ENCODE measurements at regions not wholly inside any gene's neighbourhood (a gene's known extent, or its start where the extent isn't known, plus 50 kb on each side); places are given as distances from the start of the nearest gene placed in this dataset.

DNA sequence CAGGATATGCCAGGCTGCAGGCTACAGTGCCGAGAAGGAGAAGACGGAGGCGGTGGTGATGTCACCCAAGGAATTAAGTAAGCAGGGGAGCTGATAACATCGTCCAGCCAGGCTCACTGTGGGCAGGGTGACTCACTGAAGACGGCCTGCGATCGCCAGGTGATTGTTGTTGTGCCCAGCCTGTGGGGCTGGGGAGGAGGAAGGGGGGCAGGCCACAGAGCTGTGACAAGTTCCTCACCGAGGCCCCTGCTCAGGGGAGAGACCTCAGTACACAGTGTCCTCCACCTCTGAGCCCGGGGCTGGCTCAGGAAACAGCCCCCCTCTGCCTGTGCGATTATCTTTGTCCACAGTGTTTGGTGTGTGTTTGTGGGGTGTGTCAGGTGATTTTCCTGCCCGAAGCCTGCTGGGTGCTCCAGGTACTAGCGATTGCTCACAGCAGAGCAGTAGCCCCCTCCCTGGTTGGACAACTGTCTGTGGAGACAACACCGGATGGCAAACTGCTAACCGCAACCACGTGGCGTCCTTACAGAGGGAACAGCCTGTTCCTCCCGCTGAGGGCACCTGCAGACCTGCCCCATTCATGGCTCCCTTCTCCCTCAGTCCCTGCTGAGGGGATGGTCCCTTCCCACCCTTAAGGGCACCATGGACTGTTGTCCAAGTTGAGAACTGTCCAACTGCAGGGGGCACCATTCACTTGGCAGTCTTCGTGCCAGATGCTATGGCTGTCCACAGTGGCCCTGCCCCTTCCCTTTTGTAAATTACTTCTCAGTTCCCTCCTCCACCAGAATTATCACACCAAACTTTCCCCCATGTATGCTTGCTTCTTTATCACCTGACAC is 95.1 kb downstream of the ZFP36L2 start (continued):
- no peak for TF ChIP-seq MYC (IDR thresholded peaks at IDR 0.05; ENCODE audit: insufficient read depth, insufficient read length, insufficient replicate concordance, low read length, severe bottlenecking)
- TF ChIP-seq PAX8 (IDR thresholded peaks at IDR 0.05), result no peak
- TF ChIP-seq JUND (IDR thresholded peaks at IDR 0.05; ENCODE audit: low read depth, low read length), result no peak
- TF ChIP-seq BRCA1 (IDR thresholded peaks at IDR 0.05; ENCODE audit: low read depth, low read length), result no peak
- TF ChIP-seq, protein P1, sequence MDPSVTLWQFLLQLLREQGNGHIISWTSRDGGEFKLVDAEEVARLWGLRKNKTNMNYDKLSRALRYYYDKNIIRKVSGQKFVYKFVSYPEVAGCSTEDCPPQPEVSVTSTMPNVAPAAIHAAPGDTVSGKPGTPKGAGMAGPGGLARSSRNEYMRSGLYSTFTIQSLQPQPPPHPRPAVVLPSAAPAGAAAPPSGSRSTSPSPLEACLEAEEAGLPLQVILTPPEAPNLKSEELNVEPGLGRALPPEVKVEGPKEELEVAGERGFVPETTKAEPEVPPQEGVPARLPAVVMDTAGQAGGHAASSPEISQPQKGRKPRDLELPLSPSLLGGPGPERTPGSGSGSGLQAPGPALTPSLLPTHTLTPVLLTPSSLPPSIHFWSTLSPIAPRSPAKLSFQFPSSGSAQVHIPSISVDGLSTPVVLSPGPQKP (IDR thresholded peaks at IDR 0.05; ENCODE audit: low read depth, low read length), result no peak
- no peak for TF ChIP-seq NKRF (conservative IDR thresholded peaks at IDR 0.05)
- no peak for TF ChIP-seq TAF1 (IDR thresholded peaks at IDR 0.05; ENCODE audit: borderline replicate concordance, low read depth, low read length)
- TF ChIP-seq MLLT1 (IDR thresholded peaks at IDR 0.05), result peak; percentile 71
- TF ChIP-seq KLF5 (IDR thresholded peaks at IDR 0.05; ENCODE audit: partially characterized antibody), result no peak
- no peak for TF ChIP-seq FOS (IDR thresholded peaks at IDR 0.05; ENCODE audit: borderline replicate concordance, extremely low read depth, insufficient read length)
- TF ChIP-seq SRF (IDR thresholded peaks at IDR 0.05; ENCODE audit: low read depth in 2 of 2, low read length in 2 of 2), result no peak
- TF ChIP-seq SMC3 (IDR thresholded peaks at IDR 0.05; ENCODE audit: borderline replicate concordance, low read length), result peak; percentile 91
- TF ChIP-seq SPI1 (IDR thresholded peaks at IDR 0.05; ENCODE audit: borderline replicate concordance, insufficient read depth, low read depth, low read length), result peak; percentile 62; the same call in 1 of the 2 replicates
- TF ChIP-seq SIN3A (IDR thresholded peaks at IDR 0.05; ENCODE audit: low read depth, low read length), result no peak
- TF ChIP-seq, protein P2, sequence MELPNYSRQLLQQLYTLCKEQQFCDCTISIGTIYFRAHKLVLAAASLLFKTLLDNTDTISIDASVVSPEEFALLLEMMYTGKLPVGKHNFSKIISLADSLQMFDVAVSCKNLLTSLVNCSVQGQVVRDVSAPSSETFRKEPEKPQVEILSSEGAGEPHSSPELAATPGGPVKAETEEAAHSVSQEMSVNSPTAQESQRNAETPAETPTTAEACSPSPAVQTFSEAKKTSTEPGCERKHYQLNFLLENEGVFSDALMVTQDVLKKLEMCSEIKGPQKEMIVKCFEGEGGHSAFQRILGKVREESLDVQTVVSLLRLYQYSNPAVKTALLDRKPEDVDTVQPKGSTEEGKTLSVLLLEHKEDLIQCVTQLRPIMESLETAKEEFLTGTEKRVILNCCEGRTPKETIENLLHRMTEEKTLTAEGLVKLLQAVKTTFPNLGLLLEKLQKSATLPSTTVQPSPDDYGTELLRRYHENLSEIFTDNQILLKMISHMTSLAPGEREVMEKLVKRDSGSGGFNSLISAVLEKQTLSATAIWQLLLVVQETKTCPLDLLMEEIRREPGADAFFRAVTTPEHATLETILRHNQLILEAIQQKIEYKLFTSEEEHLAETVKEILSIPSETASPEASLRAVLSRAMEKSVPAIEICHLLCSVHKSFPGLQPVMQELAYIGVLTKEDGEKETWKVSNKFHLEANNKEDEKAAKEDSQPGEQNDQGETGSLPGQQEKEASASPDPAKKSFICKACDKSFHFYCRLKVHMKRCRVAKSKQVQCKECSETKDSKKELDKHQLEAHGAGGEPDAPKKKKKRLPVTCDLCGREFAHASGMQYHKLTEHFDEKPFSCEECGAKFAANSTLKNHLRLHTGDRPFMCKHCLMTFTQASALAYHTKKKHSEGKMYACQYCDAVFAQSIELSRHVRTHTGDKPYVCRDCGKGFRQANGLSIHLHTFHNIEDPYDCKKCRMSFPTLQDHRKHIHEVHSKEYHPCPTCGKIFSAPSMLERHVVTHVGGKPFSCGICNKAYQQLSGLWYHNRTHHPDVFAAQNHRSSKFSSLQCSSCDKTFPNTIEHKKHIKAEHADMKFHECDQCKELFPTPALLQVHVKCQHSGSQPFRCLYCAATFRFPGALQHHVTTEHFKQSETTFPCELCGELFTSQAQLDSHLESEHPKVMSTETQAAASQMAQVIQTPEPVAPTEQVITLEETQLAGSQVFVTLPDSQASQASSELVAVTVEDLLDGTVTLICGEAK (IDR thresholded peaks at IDR 0.05; ENCODE audit: borderline replicate concordance), result no peak
- TF ChIP-seq STAT1 (conservative IDR thresholded peaks at IDR 0.05), result 0 out of 2 replicates have a peak, but pooled peaks have one; percentile 22
- no peak for TF ChIP-seq NFIC (IDR thresholded peaks at IDR 0.05; ENCODE audit: low read depth, low read length)
- TF ChIP-seq CHD2 (IDR thresholded peaks at IDR 0.05; ENCODE audit: borderline replicate concordance, low read depth, low read length), result no peak; the same call in 1 of the 2 replicates
- no peak for TF ChIP-seq HDGF (IDR thresholded peaks at IDR 0.05)
